Endodermal cell (in vitro differentiated cells): ENCODE measurements at regions not wholly inside any gene's neighbourhood (a gene's known extent, or its start where the extent isn't known, plus 50 kb on each side); places are given as distances from the start of the nearest gene placed in this dataset.

ENCODE experiments used
- DNase-seq: peaks from one replicate; pipeline ENCODE4 v3.0.0-alpha.2; 2017
- H3K27ac ChIP-seq: 2 replicates; pipeline ENCODE4 v1.5.1; 2013; ENCODE audit warnings: mild to moderate bottlenecking, low read depth, low read length, moderate library complexity
- H3K27me3 ChIP-seq: 2 replicates; pipeline ENCODE4 v1.6.1; 2013; ENCODE audit warnings: mild to moderate bottlenecking, low read length, moderate library complexity; ENCODE audit not compliant: insufficient read depth, control insufficient read depth, poor library complexity, severe bottlenecking
- H3K36me3 ChIP-seq: 2 replicates; pipeline ENCODE4 v1.7.0; 2013; ENCODE audit warnings: mild to moderate bottlenecking, low read length, moderate library complexity; ENCODE audit not compliant: control insufficient read depth, insufficient read depth
- H3K4me1 ChIP-seq: one replicate; pipeline ENCODE4 v1.7.0; 2013; ENCODE audit warnings: low read length; ENCODE audit not compliant: control insufficient read depth, insufficient read depth
- H3K4me3 ChIP-seq: 2 replicates; pipeline ENCODE4 v1.5.1; 2013; ENCODE audit warnings: mild to moderate bottlenecking, low read length, moderate library complexity
- H3K9ac ChIP-seq: 2 replicates; pipeline ENCODE4 v1.6.1; 2013; ENCODE audit warnings: mild to moderate bottlenecking, low read length, moderate library complexity; ENCODE audit not compliant: poor library complexity, severe bottlenecking; ENCODE audit errors: extremely low read depth
- H3K9me3 ChIP-seq: 2 replicates; pipeline ENCODE4 v1.6.1; 2013; ENCODE audit warnings: mild to moderate bottlenecking, low read length, moderate library complexity; ENCODE audit not compliant: control insufficient read depth
- H3K27ac Mint-ChIP-seq: 2 replicates; pipeline ENCODE4 v1.8.0; 2020; ENCODE audit warnings: mixed read lengths
- H3K27me3 Mint-ChIP-seq: 2 replicates; pipeline ENCODE4 v1.8.0; 2021; ENCODE audit warnings: mild to moderate bottlenecking, mixed read lengths; ENCODE audit not compliant: insufficient read depth
- H3K36me3 Mint-ChIP-seq: 2 replicates; pipeline ENCODE4 v1.8.0; 2020; ENCODE audit warnings: low read depth, mixed read lengths
- H3K4me1 Mint-ChIP-seq: 2 replicates; pipeline ENCODE4 v1.8.0; 2020; ENCODE audit warnings: mixed read lengths
- H3K4me3 Mint-ChIP-seq: 2 replicates; pipeline ENCODE4 v1.8.0; 2020; ENCODE audit warnings: mild to moderate bottlenecking, moderate library complexity, mixed read lengths
- H3K9me3 Mint-ChIP-seq: 2 replicates; pipeline ENCODE4 v1.8.0; 2020; ENCODE audit warnings: mild to moderate bottlenecking, mixed read lengths
- CTCF ChIP-seq: fragments of 200-600 bp; sonication (generic); conservative IDR thresholded peaks from 2 replicates; pipeline ENCODE4 v1.5.0; 2021; ENCODE audit warnings: antibody characterized with exemption, mild to moderate bottlenecking
- WGBS, 2 experiments: methylation state at CpG; one replicate each; pipeline versions ENCODE4 v1.1.5 to v1.1.7; 2013; ENCODE audit warnings: missing lambda C conversion rate in 2 of 2, mixed read lengths in 1 of 2; ENCODE audit not compliant: insufficient coverage in 1 of 2, insufficient read length in 1 of 2; 5-methylcytosine and 5-hydroxymethylcytosine counted together

- no peaks in the 10 kb centered on the region for H3K9me3 Mint-ChIP-seq
- no peak overlapping the region for H3K27ac ChIP-seq
- H3K27ac Mint-ChIP-seq: no peak overlapping the region
- H3K4me1 ChIP-seq: no peaks in the 10 kb centered on the region
- H3K36me3 ChIP-seq: no peaks in the 10 kb centered on the region
- 90 to 100% methylated on average over 1 of the region's 1 CpG for WGBS, 2 experiments
- H3K9me3 ChIP-seq: no peaks in the 10 kb centered on the region
- no peak overlapping the region for H3K9ac ChIP-seq
- H3K4me3 Mint-ChIP-seq: no peak overlapping the region
- no peaks in the 10 kb centered on the region for H3K36me3 Mint-ChIP-seq
- H3K27me3 Mint-ChIP-seq: no peaks in the 10 kb centered on the region
- no peak for DNase-seq
- no peak overlapping the region for H3K4me3 ChIP-seq
- H3K27me3 ChIP-seq: no peaks in the 10 kb centered on the region
- no peaks in the 10 kb centered on the region for H3K4me1 Mint-ChIP-seq
- no peak for TF ChIP-seq CTCF
Observed at GRCh38 chr1:95548211-95548610, 314.2 kb downstream of the RWDD3 start.

- no peaks in the 10 kb centered on the region for H3K27me3 ChIP-seq
- peaks cover 11% of the 10 kb centered on the region for H3K9me3 ChIP-seq
- no peak overlapping the region for H3K27ac ChIP-seq
- Mint-ChIP-seq H3K36me3 (no peaks in the 10 kb centered on the region), H3K4me3 (no peak overlapping the region), H3K9me3 (peaks cover 11% of the 10 kb centered on the region), H3K27ac (no peak overlapping the region), H3K27me3 (no peaks in the 10 kb centered on the region), H3K4me1 (no peaks in the 10 kb centered on the region)
- H3K4me3 ChIP-seq: no peak overlapping the region
- H3K4me1 ChIP-seq: no peaks in the 10 kb centered on the region
- no peaks in the 10 kb centered on the region for H3K36me3 ChIP-seq
- no peak overlapping the region for H3K9ac ChIP-seq
- no peak for TF ChIP-seq CTCF
- DNase-seq: no peak
Observed at GRCh38 chr1:95551201-95551600, 317.2 kb downstream of the RWDD3 start.

GRCh38 chr1:95553595-95553994 is 319.6 kb downstream of the RWDD3 start:
- H3K36me3 Mint-ChIP-seq: peaks cover 4% of the 10 kb centered on the region
- no peak overlapping the region for H3K27ac Mint-ChIP-seq
- Histone ChIP-seq H3K27ac (no peak overlapping the region), H3K27me3 (no peaks in the 10 kb centered on the region), H3K9ac (no peak overlapping the region), H3K4me3 (no peak overlapping the region), H3K4me1 (no peaks in the 10 kb centered on the region), H3K9me3 (peaks cover 31% of the 10 kb centered on the region), H3K36me3 (no peaks in the 10 kb centered on the region)
- no peaks in the 10 kb centered on the region for H3K27me3 Mint-ChIP-seq
- no peak for TF ChIP-seq CTCF
- no peaks in the 10 kb centered on the region for H3K4me1 Mint-ChIP-seq
- DNase-seq: no peak
- no peak overlapping the region for H3K4me3 Mint-ChIP-seq
- WGBS, 2 experiments: 90 to 95% methylated on average over 4 to 5 of the region's 5 CpGs
- peaks cover 35% of the 10 kb centered on the region for H3K9me3 Mint-ChIP-seq
